Erythroblast (primary cell): ENCODE measurements at regions not wholly inside any gene's neighbourhood (a gene's known extent, or its start where the extent isn't known, plus 50 kb on each side); places are given as distances from the start of the nearest gene placed in this dataset.

Source experiments
- GATA1 ChIP-seq: IDR thresholded peaks from 2 replicates; pipeline ENCODE4 v1.6.1; 2011; ENCODE audit warnings: low read depth, mild to moderate bottlenecking, control low read depth, low read length, moderate library complexity
- POLR2A ChIP-seq: IDR thresholded peaks from 2 replicates; pipeline ENCODE4 v1.6.1; 2011; ENCODE audit warnings: mild to moderate bottlenecking, low read length

DNA sequence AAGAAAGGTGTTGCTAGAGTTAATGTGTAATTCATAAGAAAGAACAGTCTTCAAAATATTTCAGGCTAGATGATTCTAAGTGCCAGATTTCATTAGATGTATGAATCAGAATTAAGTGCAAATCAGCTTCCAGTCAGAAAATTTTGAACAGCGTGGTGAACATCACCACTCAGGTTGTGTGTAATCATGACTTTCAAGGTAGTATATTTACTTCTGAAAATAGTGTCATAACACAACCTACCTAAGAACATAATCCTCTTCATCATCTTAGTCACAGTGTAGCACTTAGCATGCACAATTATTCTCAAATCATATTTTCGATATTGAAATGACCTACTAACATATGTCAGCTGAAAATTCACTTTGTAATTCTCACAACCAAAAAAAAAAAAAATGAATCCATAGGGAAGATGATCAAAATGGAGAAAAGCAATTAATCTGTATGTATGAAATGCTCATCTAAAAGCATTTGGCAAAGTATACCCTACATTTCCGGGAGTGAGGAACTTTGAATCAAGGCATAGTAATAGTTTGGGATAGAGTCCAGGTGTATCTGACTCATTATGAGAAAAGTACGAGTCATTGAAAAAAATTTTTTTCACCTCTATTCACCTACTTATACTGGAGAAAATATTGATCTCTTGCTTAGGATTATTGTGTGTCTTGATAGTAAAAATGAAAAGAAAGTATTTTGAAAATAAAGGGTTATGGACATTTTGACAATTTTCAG is 221.8 kb upstream of the CHRM3 start:
- TF ChIP-seq POLR2A (no peak), GATA1 (no peak)
